Loucy (cell line): ENCODE measurements at regions not wholly inside any gene's neighbourhood (a gene's known extent, or its start where the extent isn't known, plus 50 kb on each side); places are given as distances from the start of the nearest gene placed in this dataset.

Experiments used
- H2AFZ ChIP-seq: fragments of 200-600 bp; sonication (generic); 2 replicates; pipeline ENCODE4 v1.6.0; 2016; ENCODE audit warnings: antibody characterized with exemption, mild to moderate bottlenecking, low read length, moderate library complexity
- H3F3A ChIP-seq: fragments of 200-600 bp; 2 replicates; pipeline ENCODE4 v1.6.0; 2016; ENCODE audit warnings: antibody characterized with exemption, low read depth, mild to moderate bottlenecking
- H3K27me3 ChIP-seq: fragments of 200-600 bp; sonication (generic); 2 replicates; pipeline ENCODE4 v1.6.1; 2014; ENCODE audit warnings: low read length, mild to moderate bottlenecking; ENCODE audit not compliant: insufficient read depth, poor library complexity, severe bottlenecking
- H3K36me3 ChIP-seq: fragments of 200-600 bp; sonication (generic); 2 replicates; pipeline ENCODE4 v1.6.1; 2016; ENCODE audit warnings: low read length; ENCODE audit not compliant: insufficient read depth
- H3K4me1 ChIP-seq: fragments of 200-600 bp; sonication (generic); 2 replicates; pipeline ENCODE4 v1.5.1; 2014; ENCODE audit warnings: low read length, mild to moderate bottlenecking; ENCODE audit not compliant: insufficient read depth, poor library complexity, severe bottlenecking
- H3K4me2 ChIP-seq: fragments of 200-600 bp; sonication (generic); 2 replicates; pipeline ENCODE4 v1.6.0; 2014; ENCODE audit warnings: antibody characterized with exemption, low read length, low read depth, mild to moderate bottlenecking; ENCODE audit not compliant: poor library complexity, severe bottlenecking
- H3K4me3 ChIP-seq: fragments of 200-600 bp; sonication (generic); 2 replicates; pipeline ENCODE4 v1.5.1; 2014; ENCODE audit warnings: low read length, mild to moderate bottlenecking, mixed read lengths; ENCODE audit not compliant: poor library complexity, severe bottlenecking
- H3K79me2 ChIP-seq: fragments of 200-600 bp; sonication (generic); 2 replicates; pipeline ENCODE4 v1.6.1; 2014; ENCODE audit warnings: low read length; ENCODE audit not compliant: insufficient read depth
- H3K9ac ChIP-seq: fragments of 200-600 bp; sonication (generic); 2 replicates; pipeline ENCODE4 v1.6.0; 2014; ENCODE audit warnings: mild to moderate bottlenecking, low read depth, low read length, moderate library complexity; ENCODE audit not compliant: poor library complexity, severe bottlenecking
- H3K9me2 ChIP-seq: fragments of 200-600 bp; sonication (generic); replicated peaks from 2 replicates; pipeline ENCODE4 v1.6.1; 2016; ENCODE audit warnings: low read depth, low read length, mixed read lengths
- H3K9me3 ChIP-seq: fragments of 200-600 bp; sonication (generic); 2 replicates; pipeline ENCODE4 v1.6.1; 2014; ENCODE audit warnings: mild to moderate bottlenecking, antibody characterized with exemption, low read length, low read depth; ENCODE audit not compliant: insufficient read depth
- H4K20me1 ChIP-seq: fragments of 200-600 bp; sonication (generic); 2 replicates; pipeline ENCODE4 v1.6.0; 2014; ENCODE audit warnings: antibody characterized with exemption, low read length, mild to moderate bottlenecking; ENCODE audit not compliant: insufficient read depth, poor library complexity, severe bottlenecking
- CTCF ChIP-seq: fragments of 200-600 bp; sonication (generic); conservative IDR thresholded peaks from 2 replicates; pipeline ENCODE4 v1.5.1; 2014; ENCODE audit warnings: mild to moderate bottlenecking, antibody characterized with exemption, low read length
- EZH2phosphoT487 ChIP-seq: fragments of 200-600 bp; IDR thresholded peaks from 2 replicates; pipeline ENCODE4 v1.6.1; 2018; ENCODE audit warnings: antibody characterized with exemption, mild to moderate bottlenecking, moderate library complexity, borderline replicate concordance

GRCh38 chr12:13288501-13288900 lies 92.0 kb downstream of the EMP1 start:
- no peaks in the 10 kb centered on the region for H3F3A ChIP-seq
- TF ChIP-seq CTCF: no peak
- no peak for TF ChIP-seq EZH2phosphoT487

GRCh38 chr12:13283867-13284266 lies 87.3 kb downstream of the EMP1 start:
- no peaks in the 10 kb centered on the region for H4K20me1 ChIP-seq
- TF ChIP-seq EZH2phosphoT487 (no peak), CTCF (no peak)
- no peak overlapping the region for H3K4me3 ChIP-seq
- no peaks in the 10 kb centered on the region for H3K4me1 ChIP-seq
- no peaks in the 10 kb centered on the region for H3K27me3 ChIP-seq
- no peak overlapping the region for H3K9ac ChIP-seq
- H3K4me2 ChIP-seq: no peak overlapping the region
- no peaks in the 10 kb centered on the region for H3K36me3 ChIP-seq
- no peaks in the 10 kb centered on the region for H3K9me2 ChIP-seq
- H2AFZ ChIP-seq: no peak overlapping the region
- H3F3A ChIP-seq: no peaks in the 10 kb centered on the region
- H3K79me2 ChIP-seq: no peaks in the 10 kb centered on the region
- no peaks in the 10 kb centered on the region for H3K9me3 ChIP-seq

More at GRCh38 chr12:13288501-13288900, 92.0 kb downstream of the EMP1 start:
- no peaks in the 10 kb centered on the region for H3K27me3 ChIP-seq
- no peaks in the 10 kb centered on the region for H3K9me2 ChIP-seq
- H3K36me3 ChIP-seq: no peaks in the 10 kb centered on the region
- H4K20me1 ChIP-seq: no peaks in the 10 kb centered on the region
- no peak overlapping the region for H3K4me2 ChIP-seq
- H3K4me3 ChIP-seq: no peak overlapping the region
- H3K9ac ChIP-seq: no peak overlapping the region
- H2AFZ ChIP-seq: no peak overlapping the region
- H3K9me3 ChIP-seq: no peaks in the 10 kb centered on the region
- H3K79me2 ChIP-seq: no peaks in the 10 kb centered on the region
- no peaks in the 10 kb centered on the region for H3K4me1 ChIP-seq

- no peaks in the 10 kb centered on the region for H4K20me1 ChIP-seq
- H3K9ac ChIP-seq: no peak overlapping the region
- H3K4me2 ChIP-seq: no peak overlapping the region
- no peaks in the 10 kb centered on the region for H3F3A ChIP-seq
- no peaks in the 10 kb centered on the region for H3K79me2 ChIP-seq
- no peak overlapping the region for H3K4me3 ChIP-seq
- no peak overlapping the region for H2AFZ ChIP-seq
- no peaks in the 10 kb centered on the region for H3K9me2 ChIP-seq
- no peaks in the 10 kb centered on the region for H3K27me3 ChIP-seq
- no peaks in the 10 kb centered on the region for H3K36me3 ChIP-seq
- TF ChIP-seq EZH2phosphoT487 (no peak), CTCF (no peak)
- H3K9me3 ChIP-seq: no peaks in the 10 kb centered on the region
- no peaks in the 10 kb centered on the region for H3K4me1 ChIP-seq
These were observed 86.3 kb downstream of the EMP1 start for GRCh38 chr12:13282861-13283260.
